ENCODE measurements at regions not wholly inside any gene's neighbourhood (a gene's known extent, or its start where the extent isn't known, plus 50 kb on each side); places are given as distances from the start of the nearest gene placed in this dataset.
A peak's percentile ranks its signal among the peaks of the same experiment; 100 is the strongest.

DNA sequence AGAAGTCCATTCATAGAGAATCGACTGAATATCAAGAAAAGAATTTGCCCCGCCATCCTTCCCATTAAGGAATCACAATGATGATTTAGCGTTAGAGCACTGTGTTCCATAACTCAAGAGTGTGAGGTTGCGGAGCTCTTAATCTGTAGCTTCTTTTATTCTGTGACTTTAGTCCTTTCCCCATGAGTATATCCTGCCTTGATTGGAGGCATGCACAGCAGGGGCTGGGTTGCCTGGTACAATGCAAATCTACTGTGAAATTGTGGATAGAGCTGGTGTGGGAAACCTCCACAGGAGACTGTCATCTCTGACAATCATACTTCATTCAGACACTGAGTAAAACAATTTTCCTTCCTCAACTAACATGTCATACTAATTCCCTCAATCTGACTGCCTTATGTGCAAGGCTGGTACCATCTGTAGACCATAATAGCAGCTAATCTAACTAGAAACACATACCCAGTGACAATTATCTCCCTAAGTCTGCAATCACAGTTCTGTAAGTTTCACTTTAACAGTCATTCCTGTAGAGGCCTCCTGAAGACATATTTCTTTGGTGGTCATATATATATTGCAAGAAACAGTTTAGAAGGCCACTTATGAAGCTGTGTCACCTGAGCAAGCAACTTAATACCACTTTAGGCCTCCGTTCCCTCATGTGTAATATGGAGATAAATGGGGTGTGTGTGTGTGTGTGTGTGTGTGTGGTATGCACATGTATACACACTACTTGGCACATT lies 355.2 kb upstream of the FAM241A start:
- Mint-ChIP-seq H3K27ac (no peak overlapping the region), H3K9me3 (no peaks in the 10 kb centered on the region), H3K27me3 (ENCODE audit: insufficient read depth) (peaks cover 5% of the 10 kb centered on the region), H3K4me1 (ENCODE audit: low read depth) (no peaks in the 10 kb centered on the region), H3K36me3 (ENCODE audit: low read depth) (no peaks in the 10 kb centered on the region), H3K4me3 (no peak overlapping the region)
- TF ChIP-seq, protein P1, sequence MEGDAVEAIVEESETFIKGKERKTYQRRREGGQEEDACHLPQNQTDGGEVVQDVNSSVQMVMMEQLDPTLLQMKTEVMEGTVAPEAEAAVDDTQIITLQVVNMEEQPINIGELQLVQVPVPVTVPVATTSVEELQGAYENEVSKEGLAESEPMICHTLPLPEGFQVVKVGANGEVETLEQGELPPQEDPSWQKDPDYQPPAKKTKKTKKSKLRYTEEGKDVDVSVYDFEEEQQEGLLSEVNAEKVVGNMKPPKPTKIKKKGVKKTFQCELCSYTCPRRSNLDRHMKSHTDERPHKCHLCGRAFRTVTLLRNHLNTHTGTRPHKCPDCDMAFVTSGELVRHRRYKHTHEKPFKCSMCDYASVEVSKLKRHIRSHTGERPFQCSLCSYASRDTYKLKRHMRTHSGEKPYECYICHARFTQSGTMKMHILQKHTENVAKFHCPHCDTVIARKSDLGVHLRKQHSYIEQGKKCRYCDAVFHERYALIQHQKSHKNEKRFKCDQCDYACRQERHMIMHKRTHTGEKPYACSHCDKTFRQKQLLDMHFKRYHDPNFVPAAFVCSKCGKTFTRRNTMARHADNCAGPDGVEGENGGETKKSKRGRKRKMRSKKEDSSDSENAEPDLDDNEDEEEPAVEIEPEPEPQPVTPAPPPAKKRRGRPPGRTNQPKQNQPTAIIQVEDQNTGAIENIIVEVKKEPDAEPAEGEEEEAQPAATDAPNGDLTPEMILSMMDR (IDR thresholded peaks at IDR 0.05) = no peak
- DNase-seq = no peak

DNA sequence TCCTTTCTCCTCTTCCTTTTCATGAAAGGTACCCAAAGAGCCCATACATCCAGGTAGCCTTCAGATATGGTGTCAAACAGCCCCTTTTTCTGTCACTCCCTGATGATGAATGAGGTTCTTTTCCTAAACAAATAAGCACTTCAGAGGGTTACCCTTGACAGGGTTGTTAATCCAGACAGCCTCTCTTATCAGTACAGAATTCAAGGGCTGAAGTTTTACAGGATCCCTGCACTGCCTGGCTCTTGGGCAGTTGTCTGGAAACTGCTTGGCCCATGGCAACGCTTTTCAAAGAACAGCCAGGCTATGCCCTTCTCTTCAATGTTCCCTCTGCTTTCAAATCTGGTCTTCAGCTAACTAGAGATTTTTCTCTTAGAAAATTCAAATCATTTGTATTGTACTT lies 352.6 kb upstream of the FAM241A start:
- Mint-ChIP-seq H3K27ac (no peak overlapping the region), H3K36me3 (ENCODE audit: low read depth) (no peaks in the 10 kb centered on the region)
- TF ChIP-seq, protein P1 (IDR thresholded peaks at IDR 0.05) = no peak

DNA sequence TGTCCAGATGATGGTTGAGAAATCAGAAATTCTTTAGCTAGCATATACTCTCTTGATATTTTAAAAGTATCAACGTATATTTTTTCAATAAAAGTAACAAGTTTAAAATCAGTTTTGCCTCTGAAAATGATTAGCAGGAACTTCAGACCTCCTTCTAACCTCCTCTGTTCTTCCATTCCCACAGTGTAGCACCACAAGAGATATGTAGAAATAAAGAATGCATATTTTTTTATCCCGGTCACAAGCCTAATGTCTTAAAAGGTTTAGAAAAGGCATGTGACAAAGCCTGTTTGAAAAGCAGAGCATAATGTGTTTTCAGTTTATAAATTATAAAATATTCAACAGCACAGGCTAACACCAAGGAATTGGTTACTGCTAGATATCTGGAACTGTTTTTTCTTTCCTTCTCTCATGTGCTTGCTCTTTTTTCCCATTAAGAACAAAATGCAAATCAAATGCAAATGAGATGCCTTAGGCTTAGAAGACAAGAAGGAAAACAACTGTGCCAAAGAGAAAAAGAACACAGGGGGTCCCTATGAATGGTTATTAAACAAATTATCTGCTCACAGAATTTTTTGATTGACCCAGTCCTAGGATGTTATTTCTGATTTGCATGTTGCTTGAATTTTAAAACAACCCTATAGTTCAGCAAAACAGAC lies 351.7 kb upstream of the FAM241A start:
- H3K36me3 Mint-ChIP-seq (ENCODE audit: low read depth) = no peaks in the 10 kb centered on the region
- TF ChIP-seq, protein P1 (IDR thresholded peaks at IDR 0.05) = no peak

More for the DNA sequence above, 352.6 kb upstream of the FAM241A start:
- no peak for DNase-seq
- Mint-ChIP-seq H3K4me3 (no peak overlapping the region), H3K9me3 (no peaks in the 10 kb centered on the region), H3K27me3 (ENCODE audit: insufficient read depth) (peaks cover 5% of the 10 kb centered on the region), H3K4me1 (ENCODE audit: low read depth) (no peaks in the 10 kb centered on the region)

DNA sequence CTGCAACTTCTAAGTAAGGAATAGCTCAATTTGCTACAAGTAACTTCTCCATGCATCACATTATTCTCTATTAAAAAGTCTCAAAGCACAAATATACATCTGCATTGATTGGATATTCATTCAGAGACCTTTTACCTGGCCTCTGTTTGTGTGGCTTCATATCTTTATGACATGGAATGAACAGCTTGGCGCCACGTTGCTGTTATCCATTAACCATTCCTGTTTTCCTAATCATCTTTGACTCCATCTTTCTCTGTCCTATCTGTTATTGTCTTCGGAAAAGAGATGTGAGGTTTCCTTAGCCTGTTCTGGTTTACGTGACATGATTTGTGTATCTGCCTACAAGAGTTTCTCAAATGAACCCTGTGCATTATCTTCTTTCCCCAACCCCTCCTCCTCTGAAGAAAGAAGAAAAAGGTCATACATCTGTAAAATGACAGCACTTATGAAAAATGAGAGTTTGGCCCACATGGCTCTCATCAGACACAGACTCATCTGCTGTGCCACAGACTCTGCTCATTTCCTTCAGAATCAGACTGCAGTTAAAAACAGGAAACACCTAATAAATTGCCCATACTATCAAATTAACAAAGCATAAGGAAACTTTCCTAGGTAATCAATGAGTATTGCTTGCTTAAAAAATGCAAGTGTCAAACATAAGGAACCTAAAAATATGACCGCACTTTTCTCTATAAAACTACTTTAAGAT lies 347.6 kb upstream of the FAM241A start:
- Mint-ChIP-seq H3K27ac (no peak overlapping the region), H3K9me3 (no peaks in the 10 kb centered on the region), H3K27me3 (ENCODE audit: insufficient read depth) (no peaks in the 10 kb centered on the region), H3K36me3 (ENCODE audit: low read depth) (no peaks in the 10 kb centered on the region), H3K4me1 (ENCODE audit: low read depth) (no peaks in the 10 kb centered on the region), H3K4me3 (no peak overlapping the region)
- TF ChIP-seq, protein P1 (IDR thresholded peaks at IDR 0.05) = no peak
- DNase-seq = no peak

More for the DNA sequence above, 351.7 kb upstream of the FAM241A start:
- Mint-ChIP-seq H3K27me3 (ENCODE audit: insufficient read depth) (peaks cover 5% of the 10 kb centered on the region), H3K4me1 (ENCODE audit: low read depth) (no peaks in the 10 kb centered on the region), H3K9me3 (no peaks in the 10 kb centered on the region), H3K27ac (no peak overlapping the region), H3K4me3 (no peak overlapping the region)
- DNase-seq = no peak

DNA sequence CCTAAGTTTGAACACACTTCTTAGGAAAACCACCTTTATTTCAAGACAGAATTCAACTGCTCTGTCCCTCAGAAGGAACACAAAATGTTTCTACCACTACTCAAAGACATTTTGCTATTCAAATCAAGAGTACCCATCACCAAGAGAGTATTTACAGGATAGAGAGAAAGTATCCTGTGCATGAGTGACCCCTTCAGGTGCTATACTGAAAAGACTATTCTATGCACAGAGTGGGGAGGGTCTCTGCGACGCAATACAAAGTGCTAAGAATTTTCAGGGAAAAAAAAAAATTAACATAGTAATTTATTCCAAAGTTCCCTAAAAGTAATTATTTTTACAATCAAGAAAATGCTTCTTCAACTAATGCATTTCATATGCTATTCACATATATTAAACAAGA lies 346.4 kb upstream of the FAM241A start:
- no peak for DNase-seq
- no peak overlapping the region for H3K4me3 Mint-ChIP-seq
- no peaks in the 10 kb centered on the region for H3K4me1 Mint-ChIP-seq (ENCODE audit: low read depth)
- no peaks in the 10 kb centered on the region for H3K27me3 Mint-ChIP-seq (ENCODE audit: insufficient read depth)
- H3K9me3 Mint-ChIP-seq = no peaks in the 10 kb centered on the region
- TF ChIP-seq, protein P1 (IDR thresholded peaks at IDR 0.05) = peak; percentile 48
- H3K36me3 Mint-ChIP-seq (ENCODE audit: low read depth) = no peaks in the 10 kb centered on the region
- H3K27ac Mint-ChIP-seq = no peak overlapping the region
